Fibroblast of upper back skin (primary cell): ENCODE measurements at regions not wholly inside any gene's neighbourhood (a gene's known extent, or its start where the extent isn't known, plus 50 kb on each side); places are given as distances from the start of the nearest gene placed in this dataset.
A peak's percentile ranks its signal among the peaks of the same experiment; 100 is the strongest.

Experiments used
- DNase-seq: peaks from one replicate; pipeline ENCODE4 v3.0.0-alpha.2; 2013

DNA sequence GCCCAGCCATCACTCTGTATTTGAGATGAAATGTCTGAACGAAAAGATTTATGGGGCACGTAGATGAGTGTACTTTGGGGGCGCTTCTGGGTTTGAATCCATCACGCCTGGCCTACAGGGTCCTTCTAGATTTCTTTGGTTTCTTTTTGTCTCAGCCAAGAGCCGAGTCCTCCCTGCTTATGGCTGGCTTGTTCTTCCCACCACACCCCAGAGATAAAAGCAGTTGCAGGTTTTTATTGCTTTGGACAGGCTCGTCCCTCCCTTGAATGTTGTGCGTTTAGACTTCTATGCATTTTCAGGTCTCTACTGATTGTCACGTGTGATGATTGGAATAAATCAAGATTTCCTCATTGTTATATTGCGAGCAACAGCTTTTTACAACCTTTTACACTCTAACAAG, 104.8 kb upstream of the CHRNA7 start:
- DNase-seq: no peak

DNA sequence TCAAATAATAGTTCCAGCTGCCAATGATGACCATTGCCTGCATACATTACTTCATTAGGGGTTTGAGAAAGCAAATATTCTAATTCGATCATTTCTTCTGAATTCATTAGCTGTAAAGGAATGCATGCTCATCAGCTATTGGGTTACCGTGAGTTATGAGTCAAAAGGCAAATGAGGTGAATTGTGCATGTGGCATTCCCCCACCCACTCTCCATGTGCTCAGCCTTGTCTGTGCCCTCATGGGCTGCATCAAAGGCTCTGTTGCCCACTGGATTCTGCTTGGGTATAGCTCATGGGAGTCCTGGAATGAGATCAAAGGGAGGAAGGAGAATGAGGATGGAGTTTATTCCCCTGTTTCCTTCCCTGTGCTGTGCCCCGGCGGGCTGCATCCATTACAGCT, 99.3 kb upstream of the CHRNA7 start:
- peak; percentile 25 for DNase-seq

DNA sequence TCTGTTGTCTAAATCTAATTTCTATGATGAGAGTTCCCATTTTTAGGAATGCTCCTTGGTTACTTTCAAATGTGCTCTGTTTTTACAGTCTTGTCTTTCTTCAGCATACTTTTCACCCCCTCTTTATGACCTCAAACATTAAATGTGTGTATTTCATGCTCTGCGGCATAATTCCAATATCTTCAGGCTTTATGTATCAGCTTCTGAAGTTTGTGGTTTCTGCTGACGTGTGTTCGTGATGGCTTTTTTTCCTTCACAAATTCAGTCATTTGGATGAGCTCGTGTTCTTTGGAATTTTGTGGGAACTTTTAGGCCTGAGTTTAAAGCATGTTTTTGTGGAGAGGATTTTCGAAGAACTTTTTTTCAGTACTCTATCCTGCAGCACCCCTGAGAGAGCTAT, 97.7 kb upstream of the CHRNA7 start:
- peak; percentile 89 for DNase-seq

DNA sequence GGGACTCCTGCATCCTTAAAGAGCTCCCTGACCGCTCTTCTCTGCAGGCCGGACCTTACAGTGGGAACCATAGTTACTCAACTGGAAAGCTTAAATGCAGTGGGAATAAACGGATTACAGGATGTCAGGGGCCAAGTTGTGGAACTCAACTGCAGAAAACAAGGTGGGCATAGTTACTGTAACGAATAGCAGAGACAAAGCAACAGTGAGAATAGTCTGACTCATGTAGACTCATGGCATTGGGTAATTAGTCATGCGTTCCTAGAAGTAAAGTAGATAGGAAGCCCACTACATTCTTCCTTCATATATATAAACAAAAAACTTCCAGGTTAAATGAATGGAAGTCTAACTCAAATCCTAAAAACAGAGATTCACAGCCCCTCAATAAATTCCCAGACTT, 95.5 kb upstream of the CHRNA7 start:
- DNase-seq: peak; percentile 73

DNA sequence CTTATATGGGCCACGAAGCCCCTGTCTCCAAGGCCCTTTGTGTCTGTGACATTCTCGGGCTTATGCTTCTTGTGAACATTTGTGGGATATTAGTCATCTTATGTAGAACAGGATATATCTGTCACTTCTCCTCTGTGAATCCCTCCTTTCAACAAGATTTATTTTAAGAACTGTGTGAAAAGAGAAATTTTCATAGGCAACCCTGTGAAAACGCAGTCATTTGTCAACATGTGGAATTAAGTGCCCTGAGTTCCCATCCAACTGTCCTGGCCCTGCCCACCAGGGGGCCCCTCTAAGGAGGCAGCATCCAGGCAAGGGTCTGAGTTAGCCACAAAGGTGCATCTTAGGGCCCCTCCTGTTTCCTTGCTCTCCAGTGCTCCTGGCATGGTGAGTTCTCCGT, 76.8 kb upstream of the CHRNA7 start:
- DNase-seq: peak; percentile 56

DNA sequence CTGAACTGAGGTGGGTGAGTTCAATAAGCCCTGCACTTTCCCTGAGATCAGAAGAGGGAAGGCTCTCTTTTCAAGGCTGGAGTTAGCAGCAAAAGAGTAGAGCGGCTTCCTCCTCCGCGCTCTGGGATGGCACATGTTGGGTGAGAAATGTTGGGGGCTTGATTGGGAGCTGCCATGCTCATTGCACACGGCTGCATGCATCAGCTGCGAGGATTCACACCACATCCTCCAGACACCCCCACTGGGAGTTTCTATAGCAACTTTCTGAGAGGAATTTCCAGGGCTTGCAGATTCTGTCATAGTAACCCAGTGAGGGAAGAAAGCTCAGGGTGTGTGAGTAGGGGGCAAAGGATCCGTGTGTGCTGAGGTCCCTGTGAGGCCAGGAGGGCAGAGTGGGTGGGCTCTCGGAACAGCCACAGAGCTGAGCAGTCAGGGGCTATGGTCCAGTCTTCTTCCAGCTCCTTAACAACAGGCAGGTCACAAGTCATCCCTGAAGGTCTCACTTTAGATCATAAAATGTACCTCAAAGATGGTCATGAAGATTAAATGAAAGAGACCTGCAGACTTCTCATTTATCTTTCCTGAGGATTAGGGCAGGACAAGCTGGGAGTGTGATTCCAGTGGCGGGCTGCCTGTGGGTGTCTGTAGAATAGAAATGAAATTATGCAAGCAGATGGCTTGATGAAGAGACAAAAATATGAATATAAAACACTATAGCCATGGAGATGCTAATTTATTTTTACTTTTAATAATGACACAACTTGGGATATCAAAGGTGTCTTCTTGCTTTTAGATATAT, 75.7 kb upstream of the CHRNA7 start:
- no peak for DNase-seq

DNA sequence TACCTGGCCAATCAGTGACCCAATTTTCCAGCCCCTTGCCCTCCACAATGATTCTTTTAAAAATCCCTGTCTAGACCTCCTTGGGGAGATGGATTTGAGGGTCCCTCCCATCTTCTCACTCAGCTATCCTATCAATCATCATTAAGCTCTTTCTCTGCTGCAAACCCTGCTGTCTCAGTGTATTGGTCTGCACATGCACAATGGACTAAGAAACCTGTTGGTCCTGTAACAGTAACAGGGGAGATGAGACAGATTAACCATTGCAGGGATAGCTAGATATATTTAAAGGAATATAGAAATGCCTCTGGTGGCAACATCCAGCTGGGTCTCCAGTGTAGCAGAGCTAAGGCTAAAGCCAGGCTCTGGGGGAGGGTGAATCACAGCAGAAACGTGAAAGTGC, 74.6 kb upstream of the CHRNA7 start:
- DNase-seq: no peak

DNA sequence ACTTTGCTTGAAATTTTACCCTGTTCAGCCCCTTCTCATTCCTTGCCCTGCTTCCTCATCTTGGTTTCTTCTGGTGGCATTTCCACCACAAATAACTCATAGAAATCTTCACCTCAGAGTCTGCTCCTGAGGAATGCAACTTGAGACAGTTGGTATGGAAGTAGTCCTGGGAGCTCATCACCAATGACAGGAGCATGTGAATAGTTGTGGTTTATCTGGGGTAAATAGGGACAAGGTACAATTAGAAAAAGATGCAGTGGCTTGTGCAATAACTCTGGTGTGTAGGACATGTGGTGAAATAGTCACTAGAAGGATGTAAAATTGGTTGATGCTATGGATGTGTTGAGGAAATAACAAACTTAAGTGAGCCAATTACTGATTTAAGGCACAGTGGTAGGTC, 72.7 kb upstream of the CHRNA7 start:
- DNase-seq: peak; percentile 82

DNA sequence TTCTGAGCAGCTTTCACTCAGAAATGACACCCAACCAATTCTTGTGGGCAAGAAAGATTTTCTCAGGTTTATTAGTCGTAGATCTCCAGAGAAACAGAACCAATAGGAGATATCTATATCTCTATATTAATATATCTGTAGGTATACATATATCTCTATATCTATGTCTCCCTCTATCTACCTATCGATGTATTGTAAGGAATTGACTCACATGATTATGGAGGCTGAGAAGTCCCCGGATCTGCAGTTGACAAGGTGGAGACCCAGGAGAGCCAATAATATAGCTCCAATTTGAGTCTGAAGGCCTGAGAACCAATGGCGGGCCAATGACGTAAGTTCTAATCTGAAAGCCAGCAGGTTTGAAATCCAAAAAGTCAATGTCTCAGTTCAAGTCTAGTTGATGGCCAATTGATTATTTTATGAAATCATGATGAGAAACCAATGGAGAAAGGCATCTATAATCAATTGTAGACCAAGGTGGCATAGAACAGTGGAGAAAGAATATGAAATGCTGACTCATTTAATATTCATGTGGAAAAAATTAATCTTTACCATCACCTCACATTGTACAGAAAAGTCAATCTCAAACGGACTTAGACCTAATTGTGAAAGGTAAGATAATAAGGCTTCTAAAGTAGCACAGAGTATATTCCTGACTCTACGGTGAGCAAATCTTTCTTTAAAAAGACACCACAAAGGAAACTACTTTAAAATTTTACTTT, 65.6 kb upstream of the CHRNA7 start:
- no peak for DNase-seq

DNA sequence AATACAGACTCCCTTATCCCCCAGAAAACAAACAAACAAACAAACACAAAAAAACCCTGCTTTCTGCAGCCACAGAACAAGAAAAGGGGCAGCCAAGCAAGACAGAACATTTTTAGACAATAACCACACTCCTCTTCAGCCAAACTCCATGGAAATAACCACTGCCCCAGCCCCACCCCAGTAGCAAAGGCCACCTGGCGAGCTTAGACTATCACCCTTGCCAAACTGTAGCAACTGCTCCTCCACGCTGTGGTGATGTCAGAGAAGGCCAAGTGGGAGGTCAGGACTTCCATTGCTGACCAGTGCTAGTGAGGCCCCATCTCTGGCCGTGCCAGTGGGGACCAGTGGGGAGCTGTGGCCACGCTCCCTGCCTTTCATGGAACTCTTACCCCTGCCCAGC, 60.3 kb upstream of the CHRNA7 start:
- no peak for DNase-seq

DNA sequence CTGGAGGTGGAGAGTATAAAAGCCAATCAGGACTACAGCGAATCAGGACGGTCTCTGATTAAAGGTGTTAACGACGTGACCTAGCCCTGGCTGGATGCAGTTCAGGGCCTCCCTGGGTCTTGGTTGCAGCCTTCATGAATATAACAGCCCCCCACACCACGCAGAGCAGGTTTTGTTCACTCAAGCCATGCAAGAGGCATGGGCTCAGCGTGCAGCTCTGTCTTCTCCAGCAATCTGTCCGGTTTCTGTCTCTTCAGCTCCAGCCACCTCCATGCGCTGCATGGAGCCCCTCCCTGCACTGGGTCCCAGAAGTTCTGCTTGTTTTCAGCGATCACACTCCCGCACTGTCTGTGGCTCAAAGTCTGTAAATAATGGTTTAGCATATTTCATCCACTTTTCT, 57.1 kb upstream of the CHRNA7 start:
- DNase-seq: no peak

DNA sequence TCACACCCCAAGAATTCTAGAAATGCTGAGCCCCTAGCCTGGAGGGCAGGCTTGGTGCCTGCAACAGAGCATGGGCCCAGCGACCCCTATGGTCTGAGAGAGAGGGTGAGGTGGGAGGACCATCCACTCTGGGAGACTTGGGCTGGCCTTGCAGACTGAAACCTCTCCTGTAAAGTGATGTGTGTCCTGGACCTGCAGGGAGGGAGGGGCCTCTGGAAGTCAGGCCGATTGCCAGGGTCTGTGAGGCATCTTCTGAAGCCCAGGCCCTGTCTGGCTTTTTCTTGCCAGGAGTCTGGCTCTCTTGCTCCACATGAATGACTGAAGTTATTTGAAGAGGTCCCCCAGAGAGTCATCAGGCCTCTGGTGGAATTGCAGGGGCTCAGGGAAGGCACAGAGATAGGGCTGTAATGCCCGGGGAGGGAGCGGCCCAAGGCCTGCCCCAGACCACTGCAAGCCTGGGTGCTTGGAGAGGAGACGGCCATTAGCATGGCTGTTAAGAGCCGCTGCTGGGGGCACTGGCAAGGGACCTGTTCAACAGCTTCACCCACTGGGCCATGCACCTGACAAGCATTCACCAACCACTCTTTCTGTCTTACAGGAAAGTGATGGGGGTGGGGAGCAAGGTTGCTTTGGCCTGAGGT, 56.0 kb upstream of the CHRNA7 start:
- DNase-seq: no peak

DNA sequence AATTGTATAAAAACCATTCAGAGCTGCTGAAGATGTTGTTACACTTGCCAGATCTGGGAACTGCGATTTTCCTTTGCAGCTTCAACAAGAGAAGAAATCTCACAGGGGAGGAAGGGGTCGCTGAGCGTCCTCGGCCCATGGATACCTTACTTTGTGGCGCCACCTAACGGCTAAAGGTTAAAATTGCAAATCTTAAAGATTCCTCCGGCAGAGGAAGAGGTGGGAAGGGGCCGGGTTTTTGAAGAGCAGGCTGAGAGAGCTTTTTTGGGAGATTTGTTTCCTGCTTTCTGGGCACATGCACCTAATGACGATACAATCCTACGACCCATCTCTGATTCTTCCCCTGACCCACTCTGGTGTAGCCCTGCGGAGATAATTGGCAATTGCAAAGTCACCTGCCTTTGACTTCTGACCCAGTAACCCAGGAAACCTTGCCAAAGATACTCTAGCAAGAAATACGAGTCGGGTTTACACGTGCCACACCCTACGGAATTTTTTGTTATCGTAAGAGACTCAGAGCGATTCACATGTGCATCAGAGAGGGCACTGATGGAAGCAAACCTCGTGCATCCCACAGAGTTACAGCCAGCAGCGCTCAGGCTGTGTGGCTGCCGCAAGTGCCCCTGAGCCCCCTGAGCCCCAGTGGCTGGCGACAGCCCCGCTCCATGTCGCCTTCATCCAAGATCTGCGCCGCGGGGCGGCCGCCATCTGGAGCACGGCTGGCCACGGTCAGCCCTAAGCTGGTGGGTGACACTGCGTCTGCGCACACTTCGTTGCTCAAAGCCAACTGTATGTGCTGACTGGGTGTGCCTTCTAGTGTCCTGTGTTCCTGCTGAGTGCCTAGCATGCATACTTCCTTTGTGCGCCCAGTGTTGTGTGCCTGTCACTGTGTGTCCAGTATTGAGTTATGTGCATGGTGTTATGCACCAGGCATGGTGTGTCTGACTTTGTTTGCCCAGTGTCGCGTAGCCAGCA, 55.2 kb upstream of the CHRNA7 start:
- DNase-seq: peak; percentile 41

DNA sequence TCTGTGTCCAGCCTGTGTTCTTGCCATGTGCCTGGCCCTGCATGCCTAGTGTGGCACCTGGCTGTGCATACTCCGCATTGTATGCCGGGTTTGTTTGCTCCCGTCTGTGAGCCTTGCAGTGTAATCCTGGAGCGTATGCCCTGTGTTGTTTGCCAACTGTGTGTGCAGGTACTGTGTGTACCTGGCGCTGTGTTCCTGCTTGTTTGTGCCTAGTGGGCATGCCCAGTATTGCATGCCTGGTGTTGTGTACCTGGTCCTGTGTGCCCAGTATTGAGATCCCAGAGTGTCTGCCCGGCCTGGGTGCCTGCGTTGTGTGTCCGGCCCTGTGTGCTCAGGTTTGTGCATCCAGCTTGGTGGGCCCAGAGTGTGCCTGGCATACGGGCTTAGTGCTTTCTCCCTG, 54.5 kb upstream of the CHRNA7 start:
- no peak for DNase-seq

DNA sequence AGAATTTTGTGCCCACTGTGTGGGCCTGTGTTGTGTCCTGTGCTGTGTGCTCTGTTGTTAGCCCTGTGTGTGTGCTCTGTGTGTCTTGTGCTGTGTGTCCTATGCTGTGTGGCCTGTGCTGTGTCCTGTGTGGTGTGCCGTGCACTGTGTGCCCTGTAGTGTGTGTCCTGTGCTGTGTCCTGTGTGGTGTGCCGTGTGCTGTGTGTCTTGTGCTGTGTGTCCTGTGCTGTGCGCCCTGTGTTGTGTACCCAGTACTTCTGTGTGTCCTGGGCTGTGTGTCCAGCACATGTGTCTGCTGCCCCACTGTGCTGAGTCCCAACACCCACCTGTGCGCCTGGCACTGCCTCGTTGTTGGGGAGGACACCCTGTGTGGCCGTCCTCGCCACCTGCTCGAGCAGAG, 53.2 kb upstream of the CHRNA7 start:
- no peak for DNase-seq

DNA sequence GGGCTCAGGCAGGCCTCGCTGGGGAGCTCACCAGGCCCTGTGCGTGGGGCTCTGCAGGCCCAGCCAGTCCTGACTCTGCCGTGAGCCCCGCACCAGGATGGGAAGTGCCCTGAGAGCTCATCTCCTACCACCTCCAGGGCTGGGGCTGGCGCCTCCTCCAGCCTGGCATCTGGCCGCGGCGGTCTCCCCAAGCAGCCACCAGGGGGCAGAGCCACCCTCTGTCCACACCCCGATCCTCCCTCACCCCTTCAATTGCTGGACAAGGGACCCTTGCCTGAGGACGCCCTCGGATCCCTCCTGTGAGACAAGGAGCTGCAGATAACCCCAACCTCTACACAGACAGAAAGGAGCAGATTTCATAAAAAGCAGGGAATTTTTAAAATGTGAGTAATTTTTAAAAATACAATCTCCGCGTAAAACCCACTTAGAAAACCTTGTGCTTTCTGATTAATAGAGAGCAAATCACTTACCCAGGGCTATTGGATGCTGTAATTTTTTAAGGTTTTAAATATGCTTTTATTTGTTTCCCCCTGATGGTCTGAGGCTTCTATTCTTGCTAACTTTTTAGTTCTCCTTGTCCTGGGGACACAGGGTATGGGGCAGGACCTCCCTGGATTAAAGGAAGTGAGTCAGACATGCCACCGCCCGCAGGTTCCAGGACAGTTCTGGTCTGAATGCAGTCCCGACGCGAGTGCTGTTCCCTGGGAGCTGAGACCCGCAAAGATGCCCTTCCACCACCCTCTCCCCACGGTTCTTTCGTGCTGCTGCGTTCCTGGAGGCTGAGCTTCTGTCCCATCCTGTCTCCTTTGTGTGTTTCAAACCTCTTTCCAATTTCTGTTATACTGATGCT, 52.3 kb upstream of the CHRNA7 start:
- peak; percentile 35 for DNase-seq
